LoVo (cell line): ENCODE measurements at regions not wholly inside any gene's neighbourhood (a gene's known extent, or its start where the extent isn't known, plus 50 kb on each side); places are given as distances from the start of the nearest gene placed in this dataset.

ENCODE experiments used
- DNase-seq: peaks from one replicate; pipeline ENCODE4 v3.0.0-alpha.2; 2016; ENCODE audit warnings: low spot score

DNA sequence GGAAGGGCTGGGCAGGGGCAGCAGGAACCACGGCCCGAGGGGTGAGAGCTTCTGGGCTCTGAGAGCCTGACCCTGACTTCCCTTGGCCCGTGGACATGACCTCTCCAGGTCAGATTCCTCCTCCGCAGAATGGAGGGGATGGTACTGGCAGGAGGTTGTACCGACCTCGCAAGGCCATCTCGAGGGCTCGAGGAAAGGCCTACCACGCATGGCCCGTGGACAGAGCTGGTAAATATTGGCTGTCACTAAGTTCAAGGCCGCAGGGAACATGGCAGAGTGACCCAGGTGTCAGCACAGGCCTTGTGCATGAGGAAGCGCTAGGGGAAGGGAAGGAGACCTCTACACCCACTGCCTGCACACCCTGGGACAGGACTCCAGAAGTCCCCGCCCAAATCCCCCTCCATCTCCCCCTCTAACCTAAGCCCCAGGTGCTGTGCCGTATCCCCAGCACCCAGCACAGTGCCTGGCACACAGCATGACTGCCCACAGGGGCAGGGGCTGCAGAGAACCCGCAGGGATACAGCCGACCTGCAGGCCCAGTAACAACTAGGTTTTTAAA, 54.9 kb upstream of the PPP2R5C start:
- DNase-seq, result no peak

DNA sequence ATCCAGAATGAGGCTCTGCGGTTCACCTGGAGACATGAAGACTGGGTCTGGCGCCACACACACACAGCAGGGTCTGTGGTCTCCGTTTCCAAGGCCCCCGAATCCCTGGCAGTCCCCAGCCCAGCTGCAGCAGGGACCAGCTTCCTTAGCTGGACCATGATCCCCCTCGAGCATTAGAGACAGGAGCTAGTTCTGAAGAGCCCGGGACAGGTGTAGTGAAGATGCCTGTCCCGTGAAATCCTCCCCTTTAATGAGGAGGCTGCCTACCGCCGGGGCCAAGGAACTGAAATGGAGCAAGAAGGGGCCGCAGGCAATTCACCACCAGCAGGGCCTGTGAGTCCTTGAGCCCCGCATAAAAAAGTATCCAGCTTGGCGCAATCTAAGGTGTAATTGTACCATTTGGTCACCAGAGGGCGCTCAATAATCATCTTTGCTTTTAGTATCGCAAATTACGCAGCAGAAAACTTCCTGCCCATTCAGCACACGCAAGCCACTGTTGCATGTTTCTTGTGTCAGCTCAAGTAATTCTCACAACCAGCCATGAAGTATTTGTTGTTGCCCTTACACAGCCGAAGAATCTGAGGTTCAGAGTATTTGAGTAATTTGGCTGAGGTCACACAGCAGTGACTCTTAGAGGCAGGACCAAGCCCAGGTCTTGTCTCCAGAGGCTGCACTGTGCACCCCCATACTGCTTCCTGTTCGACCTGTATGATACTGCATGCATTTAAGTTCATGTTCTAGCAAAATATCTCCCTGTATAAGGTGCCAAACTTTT, 54.3 kb upstream of the PPP2R5C start:
- DNase-seq, result peak; percentile 78

DNA sequence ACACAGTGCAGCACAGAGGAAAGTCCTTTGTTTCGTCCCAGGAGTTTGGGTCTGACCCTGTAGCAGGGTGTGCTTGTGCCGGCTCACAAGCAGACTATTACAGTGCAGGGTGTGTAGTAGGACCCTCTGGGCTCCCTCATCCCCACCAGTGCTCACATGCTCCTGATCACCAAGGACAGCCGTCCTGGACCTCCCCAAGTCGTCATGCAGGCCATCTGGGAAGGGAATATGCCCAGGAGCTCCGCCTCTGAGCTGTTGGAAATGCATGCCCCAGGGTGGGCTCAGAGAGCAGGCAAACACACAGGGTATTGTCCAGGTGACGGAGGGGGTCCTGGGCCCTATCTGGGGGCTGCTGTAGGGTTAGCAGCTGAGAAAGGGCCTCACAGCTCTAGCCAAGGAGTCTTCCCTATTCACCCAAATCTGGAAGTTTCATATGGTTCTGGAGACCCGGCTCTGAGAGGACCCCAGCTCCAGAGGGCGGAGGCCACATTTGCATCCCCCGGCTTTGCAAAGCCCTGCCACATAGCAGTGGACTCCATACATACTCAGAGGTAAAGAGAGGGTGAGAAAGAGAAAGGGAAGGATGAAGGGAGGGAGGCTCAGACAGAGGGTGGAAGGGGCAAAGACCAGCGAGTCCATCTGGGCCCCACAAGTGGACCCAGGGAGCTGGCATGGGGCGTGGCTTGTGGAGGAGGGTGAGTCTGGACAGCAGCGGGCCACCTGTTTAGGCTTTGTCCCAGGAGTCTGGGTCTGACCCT, 53.5 kb upstream of the PPP2R5C start:
- no peak for DNase-seq

DNA sequence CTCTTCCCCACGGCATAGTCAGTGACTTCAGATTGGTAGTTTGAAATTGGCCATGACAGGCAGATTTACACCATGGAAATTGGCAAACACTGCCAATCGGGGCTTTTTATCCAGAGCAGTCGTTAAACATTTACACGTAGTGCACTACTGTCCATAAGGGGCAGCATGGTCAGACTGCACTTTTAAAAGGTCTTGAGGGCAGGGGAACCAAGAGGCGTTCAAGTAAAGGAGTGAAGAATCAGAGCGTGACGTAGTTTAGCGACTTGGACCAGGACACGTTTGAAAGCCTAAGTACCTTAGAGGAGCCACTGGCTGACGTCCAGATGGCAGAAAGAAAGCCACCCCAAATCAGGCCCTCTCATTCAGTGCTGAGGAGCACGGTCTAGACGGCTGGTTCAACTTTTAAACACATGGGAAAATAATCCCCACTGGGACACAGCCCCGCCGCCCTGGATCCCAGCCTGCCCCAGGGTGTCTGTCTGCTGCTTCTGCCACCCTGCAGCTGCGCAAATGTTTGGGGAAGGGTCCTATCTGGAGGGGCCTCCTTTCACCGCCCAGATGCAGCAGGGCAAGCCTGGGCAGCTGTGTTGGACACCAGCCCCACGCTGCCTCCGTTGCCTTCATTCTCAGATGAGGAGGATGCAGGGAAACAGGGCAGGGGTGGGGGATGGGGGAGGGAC, 52.5 kb upstream of the PPP2R5C start:
- DNase-seq, result no peak

DNA sequence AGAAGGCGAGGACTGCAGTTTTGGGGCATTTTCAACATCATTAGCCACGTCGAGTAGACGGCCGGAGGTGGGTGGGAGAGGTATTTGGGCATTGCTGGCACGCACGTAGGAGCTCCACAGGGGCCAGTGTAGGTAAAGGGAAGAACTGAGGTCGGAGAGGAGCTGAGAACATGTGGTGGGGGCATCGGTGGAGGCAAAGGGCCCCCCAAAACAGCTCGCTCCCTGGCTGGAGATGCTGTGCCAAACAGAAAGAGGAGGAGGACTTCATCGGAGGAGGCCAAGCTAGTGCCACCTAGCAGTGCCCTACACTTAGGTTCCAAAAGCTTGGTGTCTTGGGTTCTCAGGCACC, 52.0 kb upstream of the PPP2R5C start:
- DNase-seq, result no peak

DNA sequence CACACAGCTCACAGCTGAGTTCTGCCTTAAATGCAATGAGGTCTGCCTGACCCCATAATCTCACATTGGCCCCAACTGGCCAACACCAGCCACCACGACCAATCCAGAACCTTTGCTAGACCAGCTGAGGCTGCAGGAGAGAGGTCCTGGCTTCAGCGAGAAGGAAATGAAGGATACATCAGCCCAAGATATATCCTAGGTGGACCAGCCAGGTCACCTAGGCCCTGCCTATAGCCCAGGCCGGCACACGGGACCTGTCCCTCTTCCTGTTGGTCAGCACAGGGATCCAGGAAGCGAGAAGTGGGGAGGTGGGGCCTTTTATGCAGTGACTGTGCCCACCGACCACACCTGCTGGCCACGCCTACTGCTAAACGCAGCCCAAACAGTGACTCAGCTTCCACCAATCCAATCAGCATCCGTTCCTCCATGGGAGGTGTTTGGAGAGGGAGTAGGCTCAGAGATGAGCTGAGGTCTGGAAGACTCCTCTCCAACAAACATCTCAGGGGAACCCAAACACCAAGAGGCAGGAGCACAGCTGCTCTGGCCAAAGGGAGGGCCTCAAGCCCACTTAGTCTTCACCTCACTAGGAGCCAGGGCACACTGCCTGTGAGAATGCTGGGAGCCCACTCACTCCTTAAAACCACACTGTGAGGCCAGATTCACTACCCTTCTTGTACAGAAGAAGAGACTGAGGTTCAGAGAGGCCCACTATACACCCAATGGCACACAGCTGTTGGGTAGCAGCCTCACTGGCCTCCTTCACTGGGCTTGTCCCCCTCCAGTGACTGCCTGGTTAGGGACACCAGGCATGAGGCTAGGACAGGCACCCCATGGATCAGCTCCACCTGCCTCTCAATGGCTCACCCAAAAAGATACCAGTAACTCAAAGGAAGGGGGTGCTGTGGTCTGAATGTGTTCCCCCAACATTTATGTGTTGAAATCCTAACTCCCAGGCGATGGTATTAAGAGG, 51.3 kb upstream of the PPP2R5C start:
- peak; percentile 61 for DNase-seq

DNA sequence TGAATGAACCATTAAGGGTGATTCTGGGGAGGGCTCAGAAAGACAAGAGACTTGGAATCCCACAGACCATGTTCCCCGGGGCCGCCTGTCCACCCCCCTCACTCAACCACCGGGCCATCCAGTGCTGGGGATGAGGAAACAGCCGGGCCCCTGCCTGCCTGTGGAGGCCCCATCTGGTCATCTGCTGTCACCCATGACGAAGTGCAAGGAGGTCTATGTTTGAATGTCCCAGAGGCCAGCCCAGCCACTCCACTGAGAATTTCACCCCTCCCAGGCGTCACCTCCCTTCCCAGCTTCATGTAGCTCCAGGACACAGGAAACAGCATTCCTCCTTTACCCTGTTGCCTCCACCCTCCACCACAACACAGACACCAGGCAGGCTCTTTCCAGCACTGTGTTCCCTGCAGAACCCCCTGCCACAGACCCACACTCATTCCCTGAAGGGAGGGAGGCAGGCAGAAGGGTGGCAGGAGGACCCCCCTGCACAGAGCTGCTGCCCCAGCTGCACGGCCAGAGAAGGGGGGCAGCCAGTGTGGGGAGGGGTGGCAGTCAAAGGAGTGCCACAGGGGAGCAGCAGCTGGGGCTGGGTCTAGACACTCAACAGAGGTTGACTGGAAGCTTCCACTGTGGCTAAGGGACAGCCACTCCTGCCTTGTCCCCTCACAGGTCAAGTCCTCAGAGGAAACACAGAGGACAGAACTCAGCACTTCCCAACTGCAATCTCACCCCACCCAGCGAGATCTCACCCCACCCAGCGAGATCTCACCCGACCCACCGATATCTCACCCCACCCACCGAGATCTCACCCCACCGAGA, 50.3 kb upstream of the PPP2R5C start:
- DNase-seq, result no peak
